Stimulated activated CD4-positive, alpha-beta T cell treated with anti-CD3 and anti-CD28 coated beads, TNF-alpha, amount 100 ng/mL, for 1 hour (primary cell): ENCODE measurements at regions not wholly inside any gene's neighbourhood (a gene's known extent, or its start where the extent isn't known, plus 50 kb on each side); places are given as distances from the start of the nearest gene placed in this dataset.
"Not testable (repeated sequence)": the region's sequence is repeated elsewhere in the genome, so short reads cannot be mapped to it uniquely, and the experiment has no call there.

Experiments used
- DNase-seq, 3 donors: peaks; one replicate each; pipeline ENCODE4 v3.0.0-alpha.2; 2020; ENCODE audit warnings: low read depth in 3 of 3, low spot score in 1 of 3

DNA sequence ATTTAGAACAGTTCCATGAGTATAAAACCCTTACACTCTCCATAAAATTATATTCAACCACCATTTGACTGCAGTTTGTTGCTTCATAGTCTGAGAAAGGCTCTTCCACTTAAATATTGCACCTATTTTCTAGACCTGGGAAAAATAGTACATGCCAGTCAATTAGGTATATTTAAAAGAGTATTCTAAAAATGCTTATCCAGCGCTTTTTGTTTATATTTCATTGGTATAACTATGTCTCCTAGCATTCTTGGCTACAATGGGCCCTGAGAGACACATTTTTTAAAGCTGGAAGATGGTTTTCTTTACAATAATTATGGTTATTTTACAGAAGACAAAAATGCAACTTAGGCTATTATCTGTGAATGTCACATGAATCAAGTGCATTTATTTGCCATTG is 439.4 kb downstream of the KCNJ18 start:
- no peak for DNase-seq

DNA sequence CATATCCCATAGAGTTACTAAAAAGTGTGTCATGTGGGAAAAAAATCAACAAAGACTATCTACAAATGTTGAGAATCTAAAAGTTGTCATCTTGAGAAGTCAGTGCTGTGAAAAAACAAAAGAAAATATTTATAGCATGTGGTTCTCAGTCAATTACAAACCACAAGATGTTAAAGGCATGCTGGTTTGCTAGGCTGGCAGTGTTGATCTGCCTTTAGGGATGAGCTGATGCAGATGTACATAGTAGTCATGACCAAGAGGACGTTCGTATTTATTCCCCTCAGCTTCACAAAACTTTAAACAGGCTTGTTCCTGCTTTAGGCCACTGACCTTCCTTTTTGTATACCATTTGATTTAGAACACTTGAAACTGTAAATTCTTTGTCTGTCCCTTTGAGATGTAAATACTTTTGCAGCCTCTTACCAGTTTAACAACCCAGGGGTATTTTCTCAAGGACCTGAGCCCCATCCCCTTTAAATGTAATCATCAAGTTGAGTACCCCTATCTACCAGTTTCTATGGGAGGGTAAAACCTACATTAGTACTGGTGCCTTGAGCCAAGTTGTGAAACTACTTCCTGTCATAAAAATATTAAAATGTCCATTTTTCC is 446.6 kb downstream of the KCNJ18 start:
- no peak for DNase-seq

DNA sequence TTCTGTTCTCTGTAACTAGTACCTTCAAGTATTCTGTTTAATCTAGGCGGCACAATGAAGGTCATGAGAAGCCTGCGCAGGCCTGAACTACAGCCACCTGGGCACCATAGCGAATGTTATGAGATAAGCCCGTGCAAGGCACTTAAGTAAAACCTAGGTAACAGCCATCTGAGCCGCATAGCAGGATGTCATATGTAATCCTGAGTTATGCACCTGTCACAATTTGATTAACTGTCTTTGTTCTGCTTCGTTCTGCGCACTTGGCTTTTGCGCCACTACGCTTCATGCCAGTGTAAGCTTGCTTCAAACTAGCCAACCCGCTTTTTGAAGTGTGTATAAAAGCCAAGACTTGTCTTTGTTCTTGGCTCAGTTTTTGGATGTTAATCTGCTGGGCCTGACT is 449.8 kb downstream of the KCNJ18 start:
- DNase-seq = no peak

DNA sequence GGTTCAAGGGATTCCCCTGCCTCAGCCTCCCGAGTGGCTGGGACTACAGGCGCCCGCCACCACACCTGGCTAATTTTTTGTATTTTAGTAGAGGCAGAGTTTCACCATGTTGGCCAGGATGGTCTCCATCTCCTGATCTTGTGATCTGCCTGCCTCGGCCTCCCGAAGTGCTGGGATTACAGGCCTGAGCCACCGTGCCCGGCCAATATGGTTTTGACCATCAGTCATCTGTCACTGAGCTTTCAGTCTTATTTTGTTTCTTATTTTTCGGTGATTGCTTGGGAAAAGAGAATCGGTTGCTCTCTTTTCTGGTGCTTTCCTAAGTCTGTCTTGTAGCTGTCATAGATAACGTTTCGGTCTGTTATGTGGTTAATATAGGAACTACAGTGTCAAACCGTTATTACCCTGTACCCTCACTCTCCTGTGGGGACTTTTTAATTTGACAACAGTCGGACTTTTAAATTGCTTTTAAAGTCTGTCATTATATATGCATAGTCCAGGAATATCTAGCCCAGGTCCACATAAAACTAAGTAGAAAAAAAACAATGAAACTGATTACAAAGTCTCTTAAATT is 453.4 kb downstream of the KCNJ18 start:
- DNase-seq = no peak

DNA sequence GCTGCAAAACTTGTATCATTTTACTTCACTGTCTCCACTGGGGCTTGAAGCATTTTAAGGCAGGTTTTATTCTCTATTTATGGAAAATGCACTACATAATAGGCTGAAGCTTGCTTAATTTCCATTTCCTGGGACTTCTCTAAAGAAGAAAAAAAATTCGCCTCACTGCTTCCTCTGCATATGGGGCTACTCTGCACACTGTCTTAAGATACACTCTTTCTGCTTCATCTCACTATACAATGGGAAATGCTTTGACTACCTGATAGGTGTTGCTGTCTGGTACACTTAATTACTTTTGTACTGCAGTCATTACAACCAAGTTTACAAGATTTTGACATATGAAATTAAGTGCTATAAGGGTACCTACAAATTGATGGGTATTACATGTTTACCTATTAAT is 466.0 kb downstream of the KCNJ18 start:
- no peak for DNase-seq

DNA sequence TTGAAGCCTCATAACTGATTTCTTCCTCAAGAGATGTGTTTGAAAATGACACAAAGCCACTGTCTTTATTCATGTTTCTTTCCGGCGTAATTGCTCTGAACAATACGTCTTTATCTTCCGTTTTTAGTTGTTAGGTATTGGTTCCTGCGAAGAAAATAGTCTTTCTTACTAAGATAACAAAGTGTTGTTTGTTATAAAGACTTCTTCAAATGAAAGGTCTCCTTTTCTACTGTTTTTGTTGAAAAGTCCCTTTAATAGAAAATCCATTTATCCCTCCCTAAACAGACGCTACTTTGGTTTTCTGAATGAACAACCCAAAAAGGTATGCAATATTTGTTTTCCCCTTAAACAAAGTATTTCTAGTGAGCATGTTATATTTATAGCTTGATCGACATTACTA is 469.1 kb downstream of the KCNJ18 start:
- no peak for DNase-seq

DNA sequence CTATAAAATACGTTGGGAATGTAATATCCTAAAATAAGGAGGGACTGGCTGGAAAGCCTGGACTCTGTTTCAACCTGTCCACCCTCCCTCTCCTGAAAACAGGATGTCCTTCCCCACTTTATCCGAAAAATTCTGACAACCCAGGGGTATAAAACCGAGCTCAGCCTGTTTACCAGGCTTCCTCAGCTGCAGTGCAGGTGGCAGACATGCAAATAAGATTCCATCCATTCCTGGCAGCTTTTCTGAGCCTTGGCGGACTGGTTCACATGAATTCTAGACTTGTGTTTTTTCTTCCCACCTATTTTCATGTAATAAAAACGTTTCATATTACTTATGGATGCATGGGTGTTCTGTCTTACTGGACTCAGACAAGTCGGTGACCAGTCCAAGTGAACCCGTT is 479.3 kb downstream of the KCNJ18 start:
- DNase-seq = no peak

DNA sequence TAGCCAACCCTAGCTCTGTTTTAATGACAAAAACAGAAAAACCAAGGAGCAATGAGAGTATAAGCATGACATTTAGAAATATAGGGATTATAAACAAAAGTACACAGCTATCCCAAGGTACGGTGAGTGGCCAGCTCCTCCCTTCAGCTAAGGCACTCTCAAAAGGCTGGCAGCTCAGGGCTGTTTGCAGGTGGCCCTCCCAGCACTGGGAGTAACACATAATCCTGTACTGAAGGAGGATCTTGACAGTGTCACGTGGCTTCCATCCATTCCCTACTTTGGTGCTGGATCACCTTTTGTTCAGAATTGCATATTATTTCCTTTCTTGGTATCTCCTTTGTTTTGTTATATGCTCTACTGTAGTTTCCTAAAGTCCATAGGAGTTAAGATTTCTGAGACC is 500.8 kb downstream of the KCNJ18 start:
- DNase-seq = no peak

DNA sequence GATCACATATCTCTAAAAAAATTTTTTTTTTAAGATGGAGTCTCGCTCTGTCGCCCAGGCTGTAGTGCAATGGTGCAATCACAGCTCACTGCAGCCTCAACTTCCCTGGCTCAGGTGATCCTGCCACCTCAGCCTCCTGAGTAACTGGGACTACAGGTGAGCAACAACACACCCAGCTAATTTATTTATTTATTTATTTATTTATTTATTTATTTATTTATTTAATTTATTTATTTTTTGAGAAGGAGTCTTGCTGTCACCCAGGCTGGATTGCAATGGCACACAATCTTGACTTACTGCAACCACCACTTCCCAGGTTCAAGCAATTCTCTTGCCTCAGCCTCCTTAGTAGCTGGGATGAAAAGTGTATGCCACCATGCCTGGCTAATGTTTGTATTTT is 507.9 kb downstream of the KCNJ18 start:
- DNase-seq = not testable (repeated sequence)

DNA sequence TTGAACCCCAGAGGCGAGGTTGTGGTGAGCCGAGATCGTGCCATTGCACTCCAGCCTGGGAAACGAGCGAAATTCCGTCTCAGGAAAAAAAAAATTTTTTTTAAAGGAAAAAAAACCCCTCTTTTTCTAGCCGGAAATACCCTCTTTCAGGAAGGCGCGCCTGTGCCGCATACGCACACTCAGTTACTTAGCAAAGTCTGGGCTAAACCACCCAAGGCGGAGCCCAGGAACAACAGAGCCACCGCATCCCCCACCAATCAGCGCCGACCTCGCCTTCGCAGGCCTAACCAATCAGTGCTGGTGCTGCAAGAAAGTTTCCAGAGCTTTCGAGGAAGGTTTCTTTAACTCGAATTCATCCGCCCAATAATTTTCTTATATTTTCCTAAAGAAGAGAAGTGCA is 510.4 kb downstream of the KCNJ18 start:
- no peak for DNase-seq

DNA sequence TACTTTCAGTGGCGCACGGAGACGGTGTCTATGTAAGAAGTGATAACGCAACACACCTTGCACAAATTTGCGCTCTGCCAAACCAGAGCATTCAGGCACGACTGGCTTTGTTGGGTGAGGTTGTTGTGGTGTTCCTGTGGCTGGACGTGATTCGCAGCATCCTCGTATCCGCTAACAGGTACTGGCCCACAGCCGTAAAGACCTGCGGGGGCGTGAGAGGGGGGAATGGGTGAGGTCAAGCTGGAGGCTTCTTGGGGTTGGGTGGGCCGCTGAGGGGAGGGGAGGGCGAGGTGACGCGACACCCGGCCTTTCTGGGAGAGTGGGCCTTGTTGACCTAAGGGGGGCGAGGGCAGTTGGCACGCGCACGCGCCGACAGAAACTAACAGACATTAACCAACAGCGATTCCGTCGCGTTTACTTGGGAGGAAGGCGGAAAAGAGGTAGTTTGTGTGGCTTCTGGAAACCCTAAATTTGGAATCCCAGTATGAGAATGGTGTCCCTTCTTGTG is 510.9 kb downstream of the KCNJ18 start:
- DNase-seq = no peak

DNA sequence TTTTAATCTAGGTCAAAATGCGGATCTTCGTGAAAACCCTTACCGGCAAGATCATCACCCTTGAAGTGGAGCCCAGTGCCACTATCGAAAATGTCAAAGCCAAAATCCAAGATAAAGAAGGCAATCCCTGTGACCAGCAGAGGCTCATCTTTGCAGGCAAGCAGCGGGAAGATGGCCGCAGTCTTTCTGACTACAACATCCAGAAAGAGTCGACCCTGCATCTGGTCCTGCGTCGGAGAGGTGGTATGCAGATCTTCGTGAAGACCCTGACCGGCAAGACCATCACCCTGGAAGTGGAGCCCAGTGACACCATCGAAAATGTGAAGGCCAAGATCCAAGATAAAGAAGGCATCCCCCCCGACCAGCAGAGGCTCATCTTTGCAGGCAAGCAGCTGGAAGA is 511.8 kb downstream of the KCNJ18 start:
- DNase-seq = not testable (repeated sequence)

DNA sequence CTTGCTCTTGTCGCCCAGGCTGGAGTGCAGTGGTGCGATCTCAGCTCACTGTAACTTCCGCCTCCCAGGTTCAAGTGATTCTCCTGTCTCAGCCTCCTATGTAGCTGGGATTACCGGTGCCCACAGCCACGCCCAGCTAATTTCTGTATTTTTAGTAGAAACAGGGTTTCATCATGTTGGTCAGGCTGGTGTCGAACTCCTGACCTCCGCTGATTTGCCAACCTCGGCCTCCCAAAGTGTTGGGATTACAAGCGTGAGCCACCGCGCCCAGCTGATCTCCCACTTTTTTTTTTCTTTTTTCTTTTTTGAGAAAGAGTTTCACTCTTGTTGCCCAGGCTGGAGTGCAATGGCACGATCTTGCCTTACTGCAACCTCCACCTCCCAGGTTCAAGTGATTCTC is 517.9 kb downstream of the KCNJ18 start:
- DNase-seq = not testable (repeated sequence)

DNA sequence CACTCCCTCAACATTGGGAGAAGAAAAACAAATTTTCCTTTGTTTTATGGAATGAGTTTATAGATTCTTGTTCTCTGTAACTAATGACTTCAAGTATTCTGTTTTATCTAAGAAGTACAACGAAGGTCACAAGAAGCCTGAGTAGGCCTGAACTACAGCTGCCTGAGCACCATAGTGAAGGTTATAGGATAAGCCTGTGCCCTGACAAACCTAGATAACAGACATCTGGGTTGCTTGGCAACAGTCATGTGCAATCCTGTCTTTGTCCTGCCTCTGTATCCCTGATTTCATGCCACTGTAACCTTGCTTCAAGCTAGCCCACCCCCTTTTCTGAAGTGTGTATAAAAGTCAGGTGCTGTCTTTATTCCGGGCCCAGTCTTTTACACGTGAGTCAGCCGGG is 520.8 kb downstream of the KCNJ18 start:
- DNase-seq = not testable (repeated sequence)

DNA sequence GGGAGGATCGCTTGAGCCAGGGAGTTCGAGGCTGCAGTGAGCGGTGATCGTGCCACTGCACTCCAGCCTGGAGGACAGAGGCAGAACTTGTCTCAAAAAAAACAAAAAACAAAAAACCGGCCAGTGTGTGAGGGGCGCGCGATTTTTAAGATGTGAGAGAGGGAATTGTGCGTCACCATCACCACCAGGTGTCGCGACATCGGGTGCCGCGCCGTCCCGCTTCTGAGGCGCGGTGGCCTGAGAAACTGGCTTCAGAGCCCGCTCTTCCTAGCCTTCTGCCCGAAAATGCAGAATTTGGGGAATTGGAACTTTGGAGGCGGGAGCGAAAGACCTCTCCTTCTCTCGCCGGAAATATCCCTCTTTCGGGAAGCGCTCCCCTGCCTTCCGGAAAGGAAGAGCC is 524.8 kb downstream of the KCNJ18 start:
- DNase-seq = no peak

DNA sequence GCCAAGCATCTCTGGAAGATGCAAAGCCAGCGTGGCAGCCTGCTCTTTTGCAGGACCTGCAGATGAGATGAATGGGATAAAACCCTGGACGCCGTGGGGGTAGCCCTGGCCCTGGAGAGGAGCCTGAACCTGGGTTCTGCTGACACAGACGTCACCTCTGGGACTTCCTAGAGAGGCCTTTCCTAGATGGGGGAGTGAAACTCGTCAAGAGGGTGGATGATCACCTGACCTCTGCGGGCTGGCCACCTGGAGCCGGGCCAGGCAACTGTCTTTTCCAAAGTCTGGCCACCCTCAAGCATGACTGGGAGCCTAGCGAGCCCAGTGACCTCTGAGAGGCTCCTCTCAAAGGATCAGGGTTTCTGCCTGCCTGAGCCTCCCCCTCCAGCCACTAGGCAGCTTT is 529.0 kb downstream of the KCNJ18 start:
- DNase-seq = no peak

DNA sequence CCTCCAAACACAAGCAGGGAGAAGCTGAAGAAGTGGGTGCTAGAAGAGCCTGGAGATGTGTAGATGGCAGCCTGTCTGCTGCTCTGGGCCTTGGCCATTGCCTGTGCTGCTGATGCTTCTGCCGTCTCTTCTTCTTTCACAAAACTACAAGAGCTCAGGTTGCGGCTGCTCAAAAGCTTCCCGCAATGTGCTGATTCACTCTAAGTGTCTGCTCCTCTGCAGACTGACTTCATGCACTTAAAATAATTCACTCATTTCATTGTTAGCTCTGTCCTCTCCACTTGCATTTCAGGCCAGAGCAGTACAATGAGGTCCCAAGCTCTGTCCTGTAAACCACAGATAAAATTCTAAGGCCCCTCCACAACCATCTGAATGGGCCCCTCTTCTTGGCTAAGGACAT is 534.2 kb downstream of the KCNJ18 start:
- not testable (repeated sequence) for DNase-seq

DNA sequence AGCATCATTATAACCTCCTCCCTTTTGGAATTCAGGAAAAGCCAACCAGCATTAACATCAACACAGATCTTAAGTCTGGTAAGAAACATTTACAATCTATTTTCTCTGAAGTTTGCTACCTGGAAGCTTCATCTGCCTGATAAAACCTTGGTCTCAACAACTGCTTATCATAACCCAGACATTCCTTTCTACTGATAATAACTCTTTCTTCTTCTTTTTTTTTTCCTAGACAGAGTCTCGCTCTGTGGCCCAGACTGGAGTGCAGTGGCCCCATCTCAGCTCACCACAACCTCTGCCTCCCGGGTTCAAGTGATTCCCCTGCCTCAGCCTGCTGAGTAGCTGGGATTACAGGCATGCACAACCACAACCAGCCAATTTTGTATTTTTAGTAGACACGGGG is 534.6 kb downstream of the KCNJ18 start:
- not testable (repeated sequence) for DNase-seq

DNA sequence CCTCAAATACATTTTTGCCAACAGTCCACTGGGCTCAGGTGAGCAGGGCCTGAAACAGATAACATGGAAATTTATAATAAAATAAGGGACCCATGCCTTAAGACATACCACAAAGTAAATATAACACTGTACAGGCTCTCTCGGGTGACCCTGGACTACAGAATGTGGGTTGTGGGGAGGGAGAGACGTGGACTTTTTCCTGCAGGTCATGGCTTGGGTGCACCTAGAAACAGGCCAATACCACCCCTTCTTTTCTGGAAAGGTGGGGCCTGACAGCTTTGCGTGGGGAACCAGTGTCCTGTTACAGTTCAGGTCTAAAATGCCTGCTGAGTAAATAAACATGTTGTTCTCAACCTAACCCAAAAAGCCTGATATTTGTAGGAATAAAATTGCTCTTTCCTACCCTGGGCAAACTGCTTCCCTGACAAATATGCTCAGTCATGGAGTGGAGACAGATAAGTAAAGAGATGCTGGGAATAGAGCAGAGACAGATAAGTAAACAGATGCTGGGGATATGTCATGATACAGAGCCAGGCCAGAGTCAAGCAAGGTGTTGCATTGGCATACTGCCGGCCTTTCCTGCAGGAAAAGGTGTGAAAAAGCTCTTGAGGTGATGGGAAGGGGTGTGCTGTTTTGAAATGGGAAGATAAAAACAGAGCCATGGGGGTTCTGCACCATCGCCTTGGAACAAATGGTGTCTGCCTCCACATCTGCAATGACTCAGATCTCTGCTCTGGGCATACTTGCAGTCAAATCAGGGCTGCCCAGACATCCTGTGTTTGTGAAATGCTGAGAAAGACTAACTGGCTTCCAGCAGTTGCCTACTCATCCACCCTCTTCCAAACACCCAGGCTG is 535.6 kb downstream of the KCNJ18 start:
- DNase-seq = not testable (repeated sequence)

DNA sequence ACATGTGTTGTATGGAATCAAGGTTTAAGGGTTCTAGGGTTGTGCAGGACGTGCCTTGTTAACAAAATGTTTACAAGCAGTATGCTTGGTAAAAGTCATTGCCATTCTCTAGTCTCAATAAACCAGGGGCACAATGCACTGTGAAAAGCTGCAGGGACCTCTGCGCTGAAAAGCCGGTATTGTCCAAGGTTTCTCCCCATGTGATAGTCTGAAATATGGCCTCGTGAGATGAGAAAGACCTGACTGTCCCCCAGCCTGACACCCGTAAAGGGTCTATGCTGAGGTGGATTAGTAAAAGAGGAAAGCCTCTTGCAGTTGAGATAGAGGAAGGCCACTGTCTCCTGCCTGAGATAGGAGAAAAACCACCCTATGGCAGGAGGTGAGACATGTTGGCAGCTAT is 537.5 kb downstream of the KCNJ18 start:
- not testable (repeated sequence) for DNase-seq

DNA sequence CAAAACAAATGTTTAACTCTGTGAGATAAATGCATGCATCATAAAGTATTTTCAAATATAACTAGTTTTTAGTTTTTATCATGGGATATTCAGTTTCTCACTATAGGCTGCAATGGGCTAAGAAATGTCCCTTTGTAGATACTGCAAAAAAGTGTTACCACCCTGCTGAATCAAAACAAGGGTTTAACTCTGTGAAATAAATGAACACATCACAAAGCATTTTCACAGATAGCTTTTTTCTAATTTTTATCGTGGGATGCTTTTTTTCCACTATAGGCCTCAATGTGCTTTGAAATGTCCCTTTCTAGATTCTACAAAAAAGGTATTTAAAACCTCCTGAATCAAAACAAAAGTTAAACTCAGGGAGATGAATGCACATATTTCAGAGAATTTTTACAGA is 541.1 kb downstream of the KCNJ18 start:
- DNase-seq = no peak

DNA sequence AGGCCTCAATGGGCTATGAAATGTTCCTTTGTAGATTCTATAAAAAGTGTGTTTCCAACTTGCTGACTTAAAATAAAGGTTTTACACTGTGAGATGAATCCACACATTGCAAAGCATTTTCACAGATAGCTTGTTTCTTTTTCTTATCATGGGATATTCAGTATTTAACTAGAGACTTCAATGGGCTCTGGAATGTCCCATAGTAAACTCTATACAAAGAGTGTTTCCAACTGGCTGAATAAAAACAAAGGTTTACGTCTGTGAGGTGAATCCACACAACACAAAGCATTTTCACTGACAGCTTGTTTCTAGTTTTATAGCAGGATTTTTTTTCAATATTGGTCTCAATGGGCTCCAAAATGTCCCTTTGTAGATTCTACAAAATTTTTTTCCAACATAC is 550.1 kb downstream of the KCNJ18 start:
- DNase-seq = no peak
